NB4 (cell line): ENCODE measurements at regions not wholly inside any gene's neighbourhood (a gene's known extent, or its start where the extent isn't known, plus 50 kb on each side); places are given as distances from the start of the nearest gene placed in this dataset.

ENCODE experiments used
- DNase-seq: peaks from one replicate; pipeline ENCODE4 v3.0.0; 2010; ENCODE audit warnings: low read depth
- H3K4me3 ChIP-seq: one replicate; pipeline ENCODE4 v1.5.1; 2011; ENCODE audit warnings: mild to moderate bottlenecking, low read depth, low read length, moderate library complexity
- MAX ChIP-seq: IDR thresholded peaks from 2 replicates; pipeline ENCODE4 v1.6.1; 2011; ENCODE audit warnings: low read depth, low read length
- MYC ChIP-seq: IDR thresholded peaks from 2 replicates; pipeline ENCODE4 v1.6.1; 2011; ENCODE audit warnings: low read depth, low read length
- POLR2A ChIP-seq: IDR thresholded peaks from 2 replicates; pipeline ENCODE4 v1.6.1; 2011; ENCODE audit warnings: mild to moderate bottlenecking; ENCODE audit not compliant: insufficient read length; ENCODE audit errors: extremely low read depth
- TF ChIP-seq, protein P1 (sequence below): IDR thresholded peaks from one replicate; pipeline ENCODE4 v1.5.1; 2012; ENCODE audit warnings: low read depth, low read length

DNA sequence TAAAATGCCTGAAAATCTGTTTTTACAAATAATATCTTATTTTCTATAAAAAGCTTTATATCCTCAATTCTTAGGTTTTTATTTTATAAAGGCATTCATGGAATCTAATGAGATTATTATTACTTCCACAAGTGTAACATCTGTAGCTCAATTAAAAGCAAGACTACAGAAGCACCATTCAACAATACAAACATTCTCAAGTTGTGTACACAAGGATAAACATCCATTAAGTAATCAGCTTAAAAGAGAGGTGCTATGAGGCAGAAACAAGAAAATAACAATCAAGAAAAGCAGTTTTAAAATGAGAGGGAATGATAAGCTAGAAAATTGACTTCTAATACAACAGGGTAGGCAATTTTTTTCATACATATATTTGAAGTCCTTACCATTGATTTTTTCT, 326.1 kb downstream of the MRPL39 start:
- TF ChIP-seq POLR2A = no peak
- no peak for TF ChIP-seq MYC
- TF ChIP-seq, protein P1, sequence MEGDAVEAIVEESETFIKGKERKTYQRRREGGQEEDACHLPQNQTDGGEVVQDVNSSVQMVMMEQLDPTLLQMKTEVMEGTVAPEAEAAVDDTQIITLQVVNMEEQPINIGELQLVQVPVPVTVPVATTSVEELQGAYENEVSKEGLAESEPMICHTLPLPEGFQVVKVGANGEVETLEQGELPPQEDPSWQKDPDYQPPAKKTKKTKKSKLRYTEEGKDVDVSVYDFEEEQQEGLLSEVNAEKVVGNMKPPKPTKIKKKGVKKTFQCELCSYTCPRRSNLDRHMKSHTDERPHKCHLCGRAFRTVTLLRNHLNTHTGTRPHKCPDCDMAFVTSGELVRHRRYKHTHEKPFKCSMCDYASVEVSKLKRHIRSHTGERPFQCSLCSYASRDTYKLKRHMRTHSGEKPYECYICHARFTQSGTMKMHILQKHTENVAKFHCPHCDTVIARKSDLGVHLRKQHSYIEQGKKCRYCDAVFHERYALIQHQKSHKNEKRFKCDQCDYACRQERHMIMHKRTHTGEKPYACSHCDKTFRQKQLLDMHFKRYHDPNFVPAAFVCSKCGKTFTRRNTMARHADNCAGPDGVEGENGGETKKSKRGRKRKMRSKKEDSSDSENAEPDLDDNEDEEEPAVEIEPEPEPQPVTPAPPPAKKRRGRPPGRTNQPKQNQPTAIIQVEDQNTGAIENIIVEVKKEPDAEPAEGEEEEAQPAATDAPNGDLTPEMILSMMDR = no peak
- no peak for TF ChIP-seq MAX
- no peak overlapping the region for H3K4me3 ChIP-seq
- no peak for DNase-seq

DNA sequence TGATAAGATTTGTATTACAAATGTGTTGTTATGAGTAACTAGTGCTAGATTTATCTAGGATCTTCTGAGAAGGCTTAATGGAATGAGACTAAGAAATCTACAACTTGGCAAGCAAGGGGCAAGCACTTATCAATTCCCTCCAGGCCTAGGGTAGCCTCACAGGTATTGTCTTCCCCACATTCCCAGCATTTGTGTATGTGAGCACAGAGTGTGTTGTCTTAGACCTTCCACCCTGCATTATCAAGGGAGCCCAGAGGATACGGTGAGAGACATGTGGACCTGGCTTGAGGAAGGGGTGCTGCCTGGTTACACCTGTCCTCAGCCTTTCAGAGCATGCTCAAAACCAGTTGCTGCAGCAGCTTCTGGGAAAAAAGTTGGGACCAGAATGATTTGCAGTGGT, 327.2 kb downstream of the MRPL39 start:
- TF ChIP-seq MAX = no peak
- TF ChIP-seq, protein P1 = no peak
- TF ChIP-seq MYC = no peak
- TF ChIP-seq POLR2A = no peak
- no peak overlapping the region for H3K4me3 ChIP-seq
- DNase-seq = no peak

DNA sequence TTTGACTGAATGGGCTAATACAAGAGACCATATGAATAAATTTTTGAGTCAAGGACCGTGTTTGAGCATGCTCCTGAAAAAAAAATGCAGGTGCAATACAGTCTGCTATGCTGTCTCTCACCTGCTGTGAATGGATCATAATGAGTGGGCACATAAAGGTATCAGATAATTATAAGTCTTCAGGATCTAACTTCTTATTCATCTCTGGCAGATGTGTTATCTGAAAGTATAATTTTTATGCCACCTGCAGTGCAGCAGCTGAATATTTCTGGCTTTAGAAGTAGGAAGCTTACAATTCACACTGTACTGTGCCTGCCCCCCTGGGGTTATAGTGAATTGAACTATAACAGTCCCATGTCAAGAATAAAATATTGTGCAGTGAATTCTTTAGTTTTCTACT, 333.3 kb downstream of the MRPL39 start:
- no peak for DNase-seq
- TF ChIP-seq POLR2A = no peak
- no peak for TF ChIP-seq MAX
- TF ChIP-seq MYC = no peak
- TF ChIP-seq, protein P1 = no peak
- H3K4me3 ChIP-seq = no peak overlapping the region

DNA sequence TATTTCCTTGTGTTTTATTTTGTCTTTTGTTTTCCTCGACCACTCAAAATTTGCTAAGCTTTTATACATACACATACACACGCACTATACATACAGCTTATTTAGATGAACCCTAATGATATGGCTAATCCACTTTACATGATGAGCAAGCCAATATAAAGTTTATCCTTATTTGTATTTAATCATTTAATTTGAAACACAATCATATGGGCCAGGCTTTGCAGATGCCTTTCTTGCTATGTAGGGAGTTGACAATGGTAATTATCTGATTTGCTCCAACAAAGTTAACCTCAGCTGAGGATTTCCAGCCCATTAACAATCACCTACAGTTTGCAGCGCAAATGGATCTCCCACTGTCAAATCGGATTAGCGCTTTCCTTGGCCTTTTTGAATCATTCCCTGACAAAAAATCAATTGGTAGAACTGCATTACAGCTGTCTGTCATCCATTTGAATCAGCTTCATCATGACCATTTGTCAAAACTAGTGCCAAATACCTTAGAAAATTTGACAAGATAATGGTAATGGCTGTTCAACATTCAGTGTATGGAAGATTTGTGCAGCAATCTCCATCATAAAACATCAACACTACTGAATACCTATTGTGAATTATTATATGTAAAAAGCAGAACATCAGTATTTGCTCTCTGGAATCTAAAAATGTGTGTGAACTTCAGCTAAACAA, 352.6 kb downstream of the MRPL39 start:
- DNase-seq = no peak
- no peak overlapping the region for H3K4me3 ChIP-seq
- TF ChIP-seq MAX = no peak
- TF ChIP-seq MYC = no peak
- TF ChIP-seq POLR2A = no peak
- TF ChIP-seq, protein P1 = no peak

- TF ChIP-seq POLR2A (no peak), MYC (no peak), MAX (no peak)
- TF ChIP-seq, protein P1 = no peak
- no peak for DNase-seq
- H3K4me3 ChIP-seq = no peak overlapping the region
Observed at GRCh38 chr21:25246546-25246945, 360.7 kb downstream of the MRPL39 start.

- H3K4me3 ChIP-seq = no peak overlapping the region
- TF ChIP-seq MAX (no peak), POLR2A (no peak), MYC (no peak)
- TF ChIP-seq, protein P1 = no peak
- no peak for DNase-seq
Observed at GRCh38 chr21:25244735-25245134, 362.5 kb downstream of the MRPL39 start.
